HL-60 (cell line): ENCODE measurements at regions not wholly inside any gene's neighbourhood (a gene's known extent, or its start where the extent isn't known, plus 50 kb on each side); places are given as distances from the start of the nearest gene placed in this dataset.

Source experiments
- DNase-seq, 2 experiments: peaks; one replicate each; pipeline ENCODE4 v3.0.0-alpha.2; 2010 to 2020; ENCODE audit warnings: low read depth in 1 of 2, low spot score in 1 of 2
- H3K27ac ChIP-seq: fragments of 250-450 bp; sonication (Bioruptor Pico); replicated peaks from 2 replicates; pipeline ENCODE4 v1.5.1; 2020; ENCODE audit warnings: mild to moderate bottlenecking, moderate library complexity
- H3K27me3 ChIP-seq: fragments of 250-450 bp; sonication (Bioruptor Pico); 2 replicates; pipeline ENCODE4 v1.5.1; 2021; ENCODE audit warnings: mild to moderate bottlenecking, moderate library complexity; ENCODE audit not compliant: insufficient read depth, poor library complexity, severe bottlenecking
- H3K4me3 ChIP-seq: replicated peaks from 2 replicates; pipeline ENCODE4 v1.5.1; 2011; ENCODE audit warnings: mild to moderate bottlenecking, control low read depth, low read length; ENCODE audit not compliant: insufficient read depth
- CTCF ChIP-seq: IDR thresholded peaks from one replicate; pipeline ENCODE4 v1.5.1; 2011; ENCODE audit warnings: low read length, control low read depth, inconsistent platforms; ENCODE audit not compliant: insufficient read depth
- GABPA ChIP-seq: IDR thresholded peaks from 2 replicates; pipeline ENCODE4 v1.6.1; 2012; ENCODE audit warnings: low read depth
- POLR2AphosphoS5 ChIP-seq: IDR thresholded peaks from 2 replicates; pipeline ENCODE4 v1.6.1; 2012; ENCODE audit warnings: low read depth
- REST ChIP-seq: IDR thresholded peaks from 2 replicates; pipeline ENCODE4 v1.6.1; 2012; ENCODE audit warnings: low read depth; ENCODE audit not compliant: insufficient replicate concordance
- SPI1 ChIP-seq: IDR thresholded peaks from 2 replicates; pipeline ENCODE4 v1.6.1; 2012; ENCODE audit warnings: low read depth, mild to moderate bottlenecking, borderline replicate concordance

- H3K27ac ChIP-seq = no peak overlapping the region
- no peak overlapping the region for H3K4me3 ChIP-seq
- no peaks in the 10 kb centered on the region for H3K27me3 ChIP-seq
- TF ChIP-seq CTCF (no peak), SPI1 (no peak), GABPA (no peak), POLR2AphosphoS5 (no peak), REST (no peak)
- DNase-seq = no peak
These were observed 104.5 kb upstream of the PHACTR3 start for GRCh38 chr20:59499863-59500262.

GRCh38 chr20:59508729-59509128 is 95.6 kb upstream of the PHACTR3 start:
- no peaks in the 10 kb centered on the region for H3K27me3 ChIP-seq
- TF ChIP-seq SPI1 (peak; percentile 85), POLR2AphosphoS5 (no peak)
- peak in 1 of 2 experiments; percentile 12 for DNase-seq
- H3K27ac ChIP-seq = no peak overlapping the region
- H3K4me3 ChIP-seq = no peak overlapping the region

- H3K4me3 ChIP-seq = no peak overlapping the region
- H3K27me3 ChIP-seq = no peaks in the 10 kb centered on the region
- no peak overlapping the region for H3K27ac ChIP-seq
- no peak for DNase-seq
- no peak for TF ChIP-seq SPI1
- TF ChIP-seq CTCF = no peak
- TF ChIP-seq GABPA = no peak
- no peak for TF ChIP-seq REST
- TF ChIP-seq POLR2AphosphoS5 = no peak
These were observed 91.7 kb upstream of the PHACTR3 start for GRCh38 chr20:59512651-59513050.

GRCh38 chr20:59514554-59514953 is 89.8 kb upstream of the PHACTR3 start:
- no peak overlapping the region for H3K4me3 ChIP-seq
- no peak overlapping the region for H3K27ac ChIP-seq
- TF ChIP-seq GABPA (no peak), CTCF (no peak), REST (no peak), SPI1 (no peak), POLR2AphosphoS5 (no peak)
- H3K27me3 ChIP-seq = no peaks in the 10 kb centered on the region
- no peak for DNase-seq
